RWPE1 (cell line): ENCODE measurements at regions not wholly inside any gene's neighbourhood (a gene's known extent, or its start where the extent isn't known, plus 50 kb on each side); places are given as distances from the start of the nearest gene placed in this dataset.

Source experiments
- CTCF ChIA-PET: fragments of 350-600 bp; sonication (Branson Sonifier 250); formaldehyde crosslinking; extraction: SDS; loops from one replicate; lab custom pipeline; 2021; lab: Yijun Ruan, JAX
- POLR2A ChIA-PET: fragments of 400-600 bp; formaldehyde crosslinking; extraction: SDS; loops from one replicate; lab custom pipeline; 2020; ENCODE audit warnings: antibody characterized with exemption; ENCODE audit not compliant: low non-redundant PET; lab: Yijun Ruan, JAX
- DNase-seq: peaks from one replicate; pipeline ENCODE4 v3.0.0; 2012; ENCODE audit warnings: low spot score
- H3K27ac ChIP-seq: fragments of 450-650 bp; 2 replicates; pipeline ENCODE4 v1.5.1; 2017
- CTCF ChIP-seq: fragments of 450-650 bp; conservative IDR thresholded peaks from 2 replicates; pipeline ENCODE4 v1.5.1; 2017; ENCODE audit warnings: low read depth, mild to moderate bottlenecking

- TF ChIP-seq CTCF: no peak
- ChIA-PET CTCF (no interaction called here), POLR2A (no interaction called here)
- DNase-seq: no peak
- no peak overlapping the region for H3K27ac ChIP-seq
Measured at GRCh38 chr13:83992566-83993358, 110.5 kb upstream of the SLITRK1 start.

- POLR2A ChIA-PET: no interaction called here
- CTCF ChIA-PET: interaction anchor here (0.6 kb wide), 1 partner anchor 1110 kb away, joined by 3 read pairs; no protein-coding TSS in a partner anchor
- H3K27ac ChIP-seq: no peak overlapping the region
- no peak for DNase-seq
- no peak for TF ChIP-seq CTCF
Measured at GRCh38 chr13:83987394-83987793, 105.1 kb upstream of the SLITRK1 start.

- no peak overlapping the region for H3K27ac ChIP-seq
- CTCF ChIA-PET: interaction anchor here (0.6 kb wide), 1 partner anchor 302 kb away, joined by 3 read pairs; no protein-coding TSS in a partner anchor
- TF ChIP-seq CTCF: no peak
- DNase-seq: no peak
- POLR2A ChIA-PET: no interaction called here
Measured at GRCh38 chr13:83984793-83985192, 102.5 kb upstream of the SLITRK1 start.

GRCh38 chr13:83980331-83980730 is 98.1 kb upstream of the SLITRK1 start:
- DNase-seq: no peak
- ChIA-PET POLR2A (no interaction called here), CTCF (no interaction called here)
- TF ChIP-seq CTCF: no peak
- no peak overlapping the region for H3K27ac ChIP-seq

- no peak for TF ChIP-seq CTCF
- CTCF ChIA-PET: no interaction called here
- no peak overlapping the region for H3K27ac ChIP-seq
- POLR2A ChIA-PET: no interaction called here
- no peak for DNase-seq
Measured at GRCh38 chr13:83975655-83976165, 93.4 kb upstream of the SLITRK1 start.

- ChIA-PET CTCF (no interaction called here), POLR2A (no interaction called here)
- TF ChIP-seq CTCF: no peak
- no peak overlapping the region for H3K27ac ChIP-seq
- no peak for DNase-seq
Measured at GRCh38 chr13:83958531-83958930, 76.3 kb upstream of the SLITRK1 start.
